HG03039 (cell line): ENCODE measurements at regions not wholly inside any gene's neighbourhood (a gene's known extent, or its start where the extent isn't known, plus 50 kb on each side); places are given as distances from the start of the nearest gene placed in this dataset.

Source experiments
- ATAC-seq: cut with Tn5 transposase; IDR thresholded peaks from one replicate; pipeline ENCODE4 v1.9.1; 2021; ENCODE audit warnings: mild to moderate bottlenecking, moderate library complexity; ENCODE audit not compliant: unreplicated experiment

GRCh38 chr3:79928687-79929408, 161.1 kb upstream of the ROBO1 start:
- no peak for ATAC-seq

GRCh38 chr3:79926522-79926921, 158.7 kb upstream of the ROBO1 start:
- no peak for ATAC-seq

GRCh38 chr3:79922633-79923032, 154.8 kb upstream of the ROBO1 start:
- no peak for ATAC-seq

- no peak for ATAC-seq
Measured at GRCh38 chr3:79917561-79917960, 149.8 kb upstream of the ROBO1 start.

GRCh38 chr3:79910337-79910736, 142.5 kb upstream of the ROBO1 start:
- no peak for ATAC-seq

GRCh38 chr3:79906106-79906505, 138.3 kb upstream of the ROBO1 start:
- no peak for ATAC-seq

- no peak for ATAC-seq
Measured at GRCh38 chr3:79902151-79902550, 134.4 kb upstream of the ROBO1 start.

GRCh38 chr3:79898907-79899306, 131.1 kb upstream of the ROBO1 start:
- no peak for ATAC-seq

- ATAC-seq, result no peak
Measured at GRCh38 chr3:79896086-79896485, 128.3 kb upstream of the ROBO1 start.

- no peak for ATAC-seq
Measured at GRCh38 chr3:79887213-79887612, 119.4 kb upstream of the ROBO1 start.

- no peak for ATAC-seq
Measured at GRCh38 chr3:79886204-79886603, 118.4 kb upstream of the ROBO1 start.

GRCh38 chr3:79885407-79885806, 117.6 kb upstream of the ROBO1 start:
- no peak for ATAC-seq

GRCh38 chr3:79884354-79884753, 116.6 kb upstream of the ROBO1 start:
- ATAC-seq, result no peak

GRCh38 chr3:79881431-79881830, 113.6 kb upstream of the ROBO1 start:
- no peak for ATAC-seq

- ATAC-seq, result no peak
Measured at GRCh38 chr3:79878708-79879107, 110.9 kb upstream of the ROBO1 start.

- no peak for ATAC-seq
Measured at GRCh38 chr3:79874646-79875045, 106.8 kb upstream of the ROBO1 start.

GRCh38 chr3:79872483-79872882, 104.7 kb upstream of the ROBO1 start:
- ATAC-seq, result no peak

- ATAC-seq, result no peak
Measured at GRCh38 chr3:79871656-79872055, 103.9 kb upstream of the ROBO1 start.

- ATAC-seq, result no peak
Measured at GRCh38 chr3:79870313-79870620, 102.5 kb upstream of the ROBO1 start.

GRCh38 chr3:79869461-79870312, 101.9 kb upstream of the ROBO1 start:
- no peak for ATAC-seq

GRCh38 chr3:79866162-79866561, 98.4 kb upstream of the ROBO1 start:
- ATAC-seq, result no peak

- ATAC-seq, result no peak
Measured at GRCh38 chr3:79864077-79864476, 96.3 kb upstream of the ROBO1 start.
